HCT116 (cell line): ENCODE measurements at regions not wholly inside any gene's neighbourhood (a gene's known extent, or its start where the extent isn't known, plus 50 kb on each side); places are given as distances from the start of the nearest gene placed in this dataset.

Source experiments
- EZH2 ChIP-seq: fragments of 200-600 bp; sonication (generic); IDR thresholded peaks from 2 replicates; pipeline ENCODE4 v1.6.1; 2017; ENCODE audit warnings: antibody characterized with exemption, mixed run types
- MAX ChIP-seq: IDR thresholded peaks from 2 replicates; pipeline ENCODE4 v1.6.1; 2012
- POLR2A ChIP-seq: IDR thresholded peaks from 2 replicates; pipeline ENCODE4 v1.7.0; 2011; ENCODE audit warnings: borderline replicate concordance; ENCODE audit not compliant: insufficient read depth, insufficient read length; ENCODE audit errors: extremely low read depth

GRCh38 chr7:125645770-125646169, 716.1 kb upstream of the POT1 start:
- no peak for TF ChIP-seq EZH2
- no peak for TF ChIP-seq MAX
- no peak for TF ChIP-seq POLR2A
